ENCODE measurements at regions not wholly inside any gene's neighbourhood (a gene's known extent, or its start where the extent isn't known, plus 50 kb on each side); places are given as distances from the start of the nearest gene placed in this dataset.

- no peak overlapping the region for H2BK120ac ChIP-seq (replicated peaks; ENCODE audit: low read depth, low read length)
- no peak for FAIRE-seq
- TF ChIP-seq KDM4A (IDR thresholded peaks at IDR 0.05; ENCODE audit: low read depth, low read length, severe bottlenecking) (no peak), SUZ12 (IDR thresholded peaks at IDR 0.05; ENCODE audit: low read length) (no peak), RNF2 (IDR thresholded peaks at IDR 0.05; ENCODE audit: borderline replicate concordance, low read depth, low read length, missing control alignments, poor library complexity, severe bottlenecking) (no peak), ASH2L (IDR thresholded peaks at IDR 0.05; ENCODE audit: low read length) (no peak), SIRT6 (IDR thresholded peaks at IDR 0.05; ENCODE audit: low read length) (no peak), CEBPB (IDR thresholded peaks at IDR 0.05; ENCODE audit: low read depth, low read length) (no peak), KDM5A (IDR thresholded peaks at IDR 0.05; ENCODE audit: low read length) (no peak), JUND (IDR thresholded peaks at IDR 0.05; ENCODE audit: low read length) (no peak), PHF8 (conservative IDR thresholded peaks at IDR 0.05; ENCODE audit: low read depth, low read length) (no peak), TEAD4 (IDR thresholded peaks at IDR 0.05; ENCODE audit: low read depth, low read length) (no peak)
These were observed 106.7 kb downstream of the TM2D1 start for GRCh38 chr1:61618193-61618592.

More at GRCh38 chr1:61618193-61618592, 106.7 kb downstream of the TM2D1 start:
- Histone ChIP-seq H3K23ac (ENCODE audit: insufficient read length) (no peak overlapping the region), H3K56ac (replicated peaks; ENCODE audit: insufficient read length, low read depth, low read length) (no peak overlapping the region), H3K18ac (ENCODE audit: extremely low read depth, low read length) (no peak overlapping the region), H3K9ac (replicated peaks in 1 of 4; ENCODE audit: extremely low read depth in 1 of 4, low read depth in 3 of 4, low read length in 3 of 4) (no peak overlapping the region), H3K4me3 (ENCODE audit: extremely low read depth in 1 of 4, insufficient read depth in 2 of 4, low read depth in 3 of 4, low read length in 4 of 4) (no peak overlapping the region), H3K9me3 (ENCODE audit: insufficient read depth in 2 of 2, low read depth in 1 of 2, low read length in 1 of 2) (no peaks in the 10 kb centered on the region), H2BK12ac (ENCODE audit: low read depth, low read length) (no peak overlapping the region), H4K91ac (replicated peaks; ENCODE audit: insufficient read length, low read length) (no peak overlapping the region), H3K36me3 (ENCODE audit: control insufficient read depth in 2 of 4, insufficient read depth in 4 of 4, low read length in 3 of 4) (no peaks in the 10 kb centered on the region), H3K4ac (replicated peaks; ENCODE audit: insufficient read length, low read depth, low read length) (no peak overlapping the region), H3K23me2 (ENCODE audit: low read depth, low read length) (no peaks in the 10 kb centered on the region; the same call in 1 of the 2 replicates), H3K79me2 (ENCODE audit: control insufficient read depth in 1 of 2, insufficient read depth in 2 of 2, low read length in 2 of 2) (no peaks in the 10 kb centered on the region), H2BK20ac (ENCODE audit: low read length) (no peak overlapping the region), H4K20me1 (replicated peaks in 1 of 2; ENCODE audit: control insufficient read depth in 1 of 2, insufficient read depth in 2 of 2, low read length in 2 of 2) (no peaks in the 10 kb centered on the region), H3K79me1 (ENCODE audit: low read depth, low read length) (no peaks in the 10 kb centered on the region), H2AK5ac (ENCODE audit: low read depth, low read length) (no peak overlapping the region), H3K4me1 (replicated peaks in 1 of 4; ENCODE audit: control insufficient read depth in 3 of 4, insufficient read depth in 4 of 4, low read length in 3 of 4) (peaks cover 0 to 5% (median 0%) of the 10 kb centered on the region in 4 experiments; a peak in 1 of 7 replicates), H3K27ac (ENCODE audit: low read depth, low read length) (no peak overlapping the region), H2AFZ (ENCODE audit: low read length) (peak overlapping the region; percentile 98; the same call in 1 of the 2 replicates), H2BK15ac (ENCODE audit: low read length) (no peak overlapping the region), H4K5ac (ENCODE audit: insufficient read length, low read depth, low read length) (no peak overlapping the region), H3K14ac (ENCODE audit: insufficient read length) (no peak overlapping the region), H3K27me3 (replicated peaks in 1 of 4; ENCODE audit: control insufficient read depth in 3 of 4, extremely low read depth in 1 of 4, insufficient read depth in 3 of 4, low read length in 3 of 4) (no peaks in the 10 kb centered on the region), H2BK5ac (ENCODE audit: low read depth, low read length) (no peak overlapping the region), H3K4me2 (ENCODE audit: insufficient read depth in 1 of 2, low read depth in 2 of 2, low read length in 2 of 2) (no peak overlapping the region), H4K8ac (ENCODE audit: extremely low read depth, insufficient read depth, low read length) (no peak overlapping the region)
- no peak for DNase-seq (ENCODE audit: low read depth in 1 of 2, low spot score in 2 of 2)
- CTCF ChIA-PET (ENCODE audit: partially characterized antibody): no interaction called here
- POLR2A ChIA-PET (ENCODE audit: partially characterized antibody): no interaction called here
- 78% methylated on average over 2 of the region's 2 CpGs; no CpG with 5 or more reads in 1 of the 2 experiments for WGBS, 2 experiments (ENCODE audit: extremely low coverage in 1 of 2, insufficient coverage in 1 of 2, insufficient read length in 1 of 2, insufficient replicate concordance in 2 of 2, low coverage in 1 of 2, low lambda C conversion rate in 2 of 2, missing lambda C conversion rate in 1 of 2)
